ENCODE measurements at regions not wholly inside any gene's neighbourhood (a gene's known extent, or its start where the extent isn't known, plus 50 kb on each side); places are given as distances from the start of the nearest gene placed in this dataset.

DNA sequence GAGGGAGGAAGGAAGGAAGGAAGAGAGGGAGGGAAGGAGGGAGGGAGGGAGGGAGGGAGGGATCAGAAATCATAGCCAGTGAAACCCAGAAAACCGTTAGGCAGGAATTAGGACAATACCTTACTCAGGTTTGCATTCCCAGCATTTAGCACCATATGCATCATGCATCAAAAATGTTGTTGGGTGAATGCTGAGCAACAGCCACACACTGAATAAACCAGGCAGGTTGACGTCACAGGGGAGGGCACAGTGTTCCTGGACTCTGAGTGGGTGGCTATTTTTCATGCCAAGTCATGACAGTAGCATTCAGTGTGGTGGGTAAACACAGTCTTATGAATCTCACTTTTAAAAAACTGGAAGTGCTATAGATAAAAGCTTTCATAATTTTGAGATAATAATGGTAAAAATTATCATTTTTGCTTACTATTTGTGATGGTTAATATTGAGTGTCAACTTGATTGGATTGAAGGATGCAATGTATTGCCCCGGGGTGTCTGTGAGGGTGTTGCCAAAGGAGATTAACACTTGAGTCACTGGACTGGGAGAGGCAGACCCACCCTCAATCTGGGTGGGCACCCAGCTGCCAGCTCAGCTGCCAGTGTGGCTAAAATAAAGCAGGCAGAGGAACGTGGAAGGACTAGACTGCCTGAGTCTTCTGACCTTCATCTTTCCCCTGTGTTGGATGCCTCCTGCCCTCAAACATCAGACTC is 199.1 kb upstream of the PRKCQ start:
- no peak for DNase-seq (ENCODE audit: low read depth in 1 of 2, low spot score in 1 of 2)

- no peak for DNase-seq (ENCODE audit: low read depth in 1 of 2, low spot score in 1 of 2)
Observed at GRCh38 chr10:6776170-6776569, 196.1 kb upstream of the PRKCQ start.

- no peak for DNase-seq (ENCODE audit: low read depth in 1 of 2, low spot score in 1 of 2)
Observed at GRCh38 chr10:6774406-6774805, 194.3 kb upstream of the PRKCQ start.

- DNase-seq (ENCODE audit: low read depth in 1 of 2, low spot score in 1 of 2), result no peak
Observed at GRCh38 chr10:6771331-6771730, 191.3 kb upstream of the PRKCQ start.

- no peak for DNase-seq (ENCODE audit: low read depth in 1 of 2, low spot score in 1 of 2)
Observed at GRCh38 chr10:6770846-6771245, 190.8 kb upstream of the PRKCQ start.

- no peak for DNase-seq (ENCODE audit: low read depth in 1 of 2, low spot score in 1 of 2)
Observed at GRCh38 chr10:6769704-6770417, 189.8 kb upstream of the PRKCQ start.

DNA sequence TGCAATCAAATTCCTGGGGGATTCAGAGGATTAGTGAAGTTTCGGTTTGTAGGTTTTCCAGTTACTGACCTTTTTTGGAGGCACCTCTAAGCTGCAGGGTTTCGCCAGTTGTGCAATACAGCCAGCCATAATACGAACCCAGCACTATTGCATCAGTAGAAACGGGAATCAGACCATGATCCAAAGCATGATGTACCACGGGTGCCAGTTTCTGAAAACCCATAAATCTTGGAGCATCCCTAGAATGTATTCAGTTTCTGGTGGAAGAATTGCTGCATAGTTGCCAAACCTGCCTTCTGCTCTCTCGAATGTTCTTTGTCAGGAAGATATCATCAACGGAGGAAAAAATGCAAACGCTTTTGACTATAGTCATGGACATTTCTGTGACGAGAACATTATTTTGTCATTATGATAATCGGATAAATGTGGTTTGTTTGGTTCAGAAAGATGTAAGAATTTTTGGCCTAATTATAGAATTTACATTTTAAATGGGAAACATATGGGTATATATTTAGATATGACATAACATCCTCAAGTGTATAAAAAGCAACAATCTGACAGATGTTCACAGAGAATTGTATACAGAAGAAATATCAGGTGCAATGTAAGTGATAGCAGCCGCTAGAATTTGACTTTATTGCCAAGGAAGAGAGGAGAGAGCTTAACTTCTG is 186.2 kb upstream of the PRKCQ start:
- no peak for DNase-seq (ENCODE audit: low read depth in 1 of 2, low spot score in 1 of 2)

DNA sequence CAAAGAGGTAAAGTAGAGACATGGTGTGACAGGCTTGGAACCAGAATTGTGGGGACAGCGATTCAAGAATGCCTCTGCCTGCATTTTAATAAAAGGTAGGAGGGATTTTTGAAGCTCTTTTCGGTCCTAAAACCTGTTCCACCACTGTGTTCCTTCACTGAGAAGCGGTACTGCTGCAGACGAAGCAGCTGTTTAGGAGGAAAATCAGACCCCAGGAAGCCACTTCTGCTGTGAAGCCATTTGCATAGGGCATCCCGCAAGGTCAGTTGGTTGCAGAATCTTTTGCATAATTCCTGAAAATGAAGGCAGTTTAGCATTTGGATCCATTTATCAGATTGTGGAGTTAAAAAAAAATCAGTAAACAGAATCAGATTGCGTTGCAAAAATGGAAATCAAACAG is 183.3 kb upstream of the PRKCQ start:
- DNase-seq (ENCODE audit: low read depth in 1 of 2, low spot score in 1 of 2), result no peak

GRCh38 chr10:6763001-6763400 is 182.9 kb upstream of the PRKCQ start:
- DNase-seq (ENCODE audit: low read depth in 1 of 2, low spot score in 1 of 2), result no peak

GRCh38 chr10:6759961-6760360 is 179.9 kb upstream of the PRKCQ start:
- no peak for DNase-seq (ENCODE audit: low read depth in 1 of 2, low spot score in 1 of 2)

DNA sequence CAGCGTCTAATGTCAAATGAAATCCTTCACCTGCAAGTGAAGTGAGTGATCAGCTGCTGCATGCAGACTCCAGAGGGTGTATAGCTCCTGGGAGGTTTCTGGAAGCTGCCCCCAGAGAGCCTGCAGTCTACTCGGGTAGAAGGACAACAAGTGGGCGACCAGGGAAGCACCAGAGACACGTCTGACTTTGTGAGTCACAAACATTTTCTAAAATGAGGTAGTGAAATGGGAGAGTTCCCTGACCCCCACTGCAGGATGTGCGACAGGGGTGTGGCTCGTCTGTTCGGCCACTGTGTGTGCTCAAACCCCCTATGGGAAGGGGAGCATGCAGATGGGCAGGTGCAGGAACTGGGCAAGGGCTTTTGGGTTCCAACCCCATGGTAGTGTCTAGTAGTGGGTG is 177.1 kb upstream of the PRKCQ start:
- no peak for DNase-seq (ENCODE audit: low read depth in 1 of 2, low spot score in 1 of 2)

DNA sequence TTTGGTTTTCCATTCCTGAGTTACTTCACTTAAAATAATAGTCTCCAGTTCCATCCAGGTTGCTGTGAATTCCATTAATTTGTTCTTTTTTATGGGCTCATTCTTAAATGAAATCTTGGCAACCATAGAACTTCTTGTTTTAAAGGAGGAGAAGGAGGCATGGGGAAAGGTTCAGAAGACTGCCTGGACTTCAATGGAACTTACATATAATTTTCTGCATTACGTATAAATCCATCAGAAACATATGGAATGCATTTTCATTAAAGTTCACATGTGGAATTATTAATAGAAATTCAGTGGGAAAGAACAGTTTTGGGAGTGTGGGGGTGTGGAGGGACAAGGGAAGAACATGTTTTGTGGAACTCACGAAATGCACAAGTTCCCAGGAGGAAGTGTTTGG is 176.6 kb upstream of the PRKCQ start:
- no peak for DNase-seq (ENCODE audit: low read depth in 1 of 2, low spot score in 1 of 2)

GRCh38 chr10:6755781-6756460 is 175.8 kb upstream of the PRKCQ start:
- no peak for DNase-seq (ENCODE audit: low read depth in 1 of 2, low spot score in 1 of 2)

DNA sequence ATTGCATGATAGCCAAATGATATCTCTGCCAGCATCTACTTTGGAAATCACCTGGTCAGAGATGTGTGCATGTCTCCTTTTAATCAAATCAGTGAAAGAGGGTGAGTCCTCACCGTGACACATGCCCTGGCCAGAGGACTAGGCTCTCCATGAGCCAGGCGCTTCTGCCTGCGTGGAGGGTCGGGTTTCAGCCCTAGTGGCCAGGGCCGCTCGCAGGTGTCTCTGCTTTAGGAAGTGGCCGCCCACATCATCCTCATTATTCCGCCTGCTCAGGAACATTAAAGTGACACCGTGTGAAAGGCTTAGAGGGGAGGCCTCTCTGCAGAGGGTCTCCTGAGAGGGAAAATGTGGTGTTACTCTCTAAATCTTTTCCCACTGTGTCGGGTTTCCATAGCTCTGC is 173.6 kb upstream of the PRKCQ start:
- DNase-seq (ENCODE audit: low read depth in 1 of 2, low spot score in 1 of 2), result no peak

GRCh38 chr10:6751363-6751762 is 171.3 kb upstream of the PRKCQ start:
- no peak for DNase-seq (ENCODE audit: low read depth in 1 of 2, low spot score in 1 of 2)

DNA sequence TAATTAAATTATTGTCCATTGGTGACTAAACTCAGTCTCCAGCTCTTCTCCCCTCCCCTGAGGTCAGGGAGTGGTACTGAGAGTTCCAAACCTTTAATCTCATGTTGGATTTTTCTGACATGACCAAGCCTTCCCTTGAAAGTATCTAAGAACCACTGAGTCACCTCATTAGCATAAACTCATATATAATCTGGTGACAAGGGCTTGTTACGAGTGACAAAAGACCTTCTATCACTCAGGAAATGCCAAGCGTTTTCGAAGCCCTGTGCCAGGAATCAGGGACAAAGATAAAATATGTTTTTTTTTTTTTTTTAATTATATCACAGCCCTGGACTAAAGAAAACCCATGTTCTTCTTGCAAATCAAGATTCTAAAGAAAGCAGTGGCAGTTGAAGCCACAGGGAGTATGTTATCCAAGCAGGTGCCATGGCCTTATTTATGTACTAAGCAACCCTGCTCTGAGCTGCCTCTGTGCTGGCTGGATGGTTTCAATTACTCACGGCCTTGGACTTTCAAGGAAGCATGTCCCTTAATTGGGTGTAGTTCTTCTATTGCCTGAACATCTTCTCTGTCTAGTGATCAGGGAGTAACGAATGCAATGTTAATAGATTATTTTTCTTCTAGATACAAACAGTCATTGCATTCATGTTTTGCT is 169.0 kb upstream of the PRKCQ start:
- no peak for DNase-seq (ENCODE audit: low read depth in 1 of 2, low spot score in 1 of 2)

DNA sequence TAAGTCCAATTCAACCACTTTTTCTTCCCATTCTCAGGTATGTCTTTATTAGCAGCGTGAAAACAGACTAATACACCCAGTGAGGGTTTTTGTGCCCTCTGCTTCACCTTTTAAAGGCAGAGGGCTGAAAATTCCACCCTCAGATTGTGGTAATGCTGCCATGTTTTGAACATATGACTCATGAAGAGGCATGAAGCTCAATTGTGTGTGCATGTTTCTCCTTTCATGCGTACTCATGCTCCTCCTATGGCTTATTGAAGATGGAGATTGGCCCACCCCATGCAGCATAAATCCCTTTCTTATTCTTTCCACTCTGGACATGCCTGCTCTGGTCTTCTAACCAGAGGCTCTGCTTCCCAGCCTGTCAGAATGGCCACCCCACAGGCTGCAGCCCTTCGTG is 168.0 kb upstream of the PRKCQ start:
- no peak for DNase-seq (ENCODE audit: low read depth in 1 of 2, low spot score in 1 of 2)

DNA sequence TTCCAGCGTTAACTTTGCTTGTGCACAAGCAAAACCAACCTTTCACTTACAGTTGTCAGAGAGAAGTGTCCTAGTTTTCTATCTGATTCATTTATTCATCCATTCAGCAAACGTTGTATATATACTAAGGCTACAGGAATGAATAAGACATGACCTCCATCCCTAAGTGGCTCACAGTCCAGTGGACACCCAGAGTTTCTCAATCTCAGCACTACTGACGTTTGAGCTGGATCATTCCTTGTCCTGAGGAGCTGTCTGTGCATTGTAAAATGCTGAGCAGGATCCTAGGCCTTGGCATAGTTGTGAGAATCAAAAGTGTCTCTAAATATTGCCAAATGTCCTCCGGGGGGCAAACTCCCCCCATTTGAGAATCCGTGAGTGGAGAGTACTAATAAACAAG is 166.7 kb upstream of the PRKCQ start:
- no peak for DNase-seq (ENCODE audit: low read depth in 1 of 2, low spot score in 1 of 2)

DNA sequence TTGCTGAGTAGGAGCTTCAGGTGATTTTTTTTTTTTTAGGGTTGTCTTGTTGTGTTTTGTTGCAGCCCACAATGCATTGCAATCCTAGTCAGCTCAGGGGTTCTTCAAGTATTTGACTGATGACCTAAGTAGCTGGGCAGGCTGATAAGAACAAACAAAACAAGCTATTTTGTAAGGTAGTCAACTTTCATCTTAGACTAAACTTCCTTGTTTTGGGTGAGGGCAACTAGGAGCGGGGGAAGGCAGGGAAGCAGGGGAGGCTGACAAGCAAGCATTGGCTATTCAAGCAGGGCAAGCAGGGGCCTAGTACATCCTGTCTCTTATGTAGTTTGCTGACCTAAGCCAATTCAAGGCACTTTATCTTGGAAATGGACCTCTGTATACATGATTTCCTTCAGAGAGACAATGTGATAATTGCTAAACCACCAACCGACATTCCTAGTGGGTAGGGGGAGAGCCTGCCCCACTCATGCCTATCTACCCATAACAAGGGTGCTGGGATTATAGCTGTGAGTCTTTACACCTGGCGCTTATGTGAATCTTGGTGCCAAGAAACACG is 163.3 kb upstream of the PRKCQ start:
- DNase-seq (ENCODE audit: low read depth in 1 of 2, low spot score in 1 of 2), result no peak

- no peak for DNase-seq (ENCODE audit: low read depth in 1 of 2, low spot score in 1 of 2)
Observed at GRCh38 chr10:6741541-6741941, 161.5 kb upstream of the PRKCQ start.

All from activated T-helper 1 cell treated with anti-CD3 and anti-CD28 coated beads, Interleukin-2, amount 50 U/mL, for 16 hours (primary cell).